Endothelial cell of umbilical vein (primary cell): ENCODE measurements at regions not wholly inside any gene's neighbourhood (a gene's known extent, or its start where the extent isn't known, plus 50 kb on each side); places are given as distances from the start of the nearest gene placed in this dataset.
A peak's percentile ranks its signal among the peaks of the same experiment; 100 is the strongest.

Source experiments
- BruUV-seq: library from RNA; stranded (reverse); fragments of 400-500 nt; replicated peaks from 2 replicates; lab custom pipeline; 2021; lab: Mats Ljungman, UMichigan
- CTCF ChIA-PET: fragments of 300-600, 350-600 bp; sonication (Branson Sonifier 250); formaldehyde crosslinking; loops from one replicate; lab custom pipeline; 2021; ENCODE audit warnings: antibody characterized with exemption, inconsistent platforms; lab: Charles Lee
- POLR2A ChIA-PET: fragments of 300-600, 350-600 bp; sonication (Branson Sonifier 250); formaldehyde crosslinking; loops from one replicate; lab custom pipeline; 2021; ENCODE audit warnings: antibody characterized with exemption, inconsistent platforms; lab: Charles Lee
- DNase-seq: peaks from one replicate; pipeline ENCODE4 v3.0.0-alpha.2; 2011; ENCODE audit warnings: low read depth, low spot score
- FAIRE-seq: peaks from 2 replicates; lab custom pipeline; 2011; peaks lifted over from hg19 to GRCh38; lab: Jason Lieb, UNC
- H2AFZ ChIP-seq: 2 replicates; pipeline ENCODE4 v1.6.0; 2012; ENCODE audit warnings: low read depth, low read length, control low read depth, inconsistent platforms
- H3K27ac ChIP-seq: 2 replicates; pipeline ENCODE4 v1.5.1; 2011; ENCODE audit warnings: low read depth, mild to moderate bottlenecking, control low read depth, low read length, moderate library complexity; ENCODE audit not compliant: insufficient read depth
- H3K27me3 ChIP-seq, 2 experiments: 2 replicates each; pipeline versions ENCODE4 v1.6.0 to v1.6.1; 2011; ENCODE audit warnings: low read length in 2 of 2, mixed read lengths in 1 of 2; ENCODE audit not compliant: control insufficient read depth in 2 of 2, insufficient read depth in 2 of 2
- H3K36me3 ChIP-seq, 2 experiments: 2 replicates in 1 of 2; 3 replicates in 1 of 2; pipeline ENCODE4 v1.5.1; 2011; ENCODE audit warnings: low read length in 2 of 2, mild to moderate bottlenecking in 1 of 2, moderate library complexity in 1 of 2; ENCODE audit not compliant: control insufficient read depth in 2 of 2, insufficient read depth in 2 of 2; ENCODE audit errors: extremely low read depth in 1 of 2
- H3K4me1 ChIP-seq: 3 replicates; pipeline ENCODE4 v1.5.1; 2011; ENCODE audit warnings: mild to moderate bottlenecking, low read length; ENCODE audit not compliant: control insufficient read depth, insufficient read depth; ENCODE audit errors: extremely low read depth
- H3K4me2 ChIP-seq: 2 replicates; pipeline ENCODE4 v1.6.1; 2011; ENCODE audit warnings: low read length, control low read depth, mixed read lengths; ENCODE audit not compliant: insufficient read depth
- H3K4me3 ChIP-seq, 3 experiments: fragments of 200-600 bp in 1 of 3; sonication (generic), shearing (Covaris generic) in 1 of 3; replicated peaks in 1 of 3; 2 replicates each; pipeline ENCODE4 v1.5.1; 2011 to 2016; ENCODE audit warnings: control low read depth in 3 of 3, low read length in 3 of 3, mild to moderate bottlenecking in 2 of 3, inconsistent platforms in 1 of 3, low read depth in 1 of 3, moderate library complexity in 1 of 3; ENCODE audit not compliant: insufficient read depth in 1 of 3
- H3K79me2 ChIP-seq: 2 replicates; pipeline ENCODE4 v1.6.0; 2012; ENCODE audit warnings: low read length, inconsistent platforms; ENCODE audit not compliant: control insufficient read depth, insufficient read depth
- H3K9ac ChIP-seq: replicated peaks from 2 replicates; pipeline ENCODE3; 2011; ENCODE audit warnings: low read length, control low read depth; ENCODE audit not compliant: insufficient read depth; ENCODE audit errors: extremely low read depth
- H3K9me1 ChIP-seq: replicated peaks from 3 replicates; pipeline ENCODE4 v1.6.0; 2011; ENCODE audit warnings: mild to moderate bottlenecking, low read length; ENCODE audit not compliant: control insufficient read depth, insufficient read depth; ENCODE audit errors: extremely low read depth
- H3K9me3 ChIP-seq: replicated peaks from 2 replicates; pipeline ENCODE4 v1.5.1; 2012; ENCODE audit warnings: low read length, inconsistent platforms; ENCODE audit not compliant: control insufficient read depth, insufficient read depth
- H4K20me1 ChIP-seq: replicated peaks from 2 replicates; pipeline ENCODE3; 2011; ENCODE audit warnings: mild to moderate bottlenecking, low read length; ENCODE audit not compliant: control insufficient read depth, insufficient read depth; ENCODE audit errors: extremely low read depth
- EZH2 ChIP-seq: IDR thresholded peaks from 2 replicates; pipeline ENCODE4 v1.6.1; 2012; ENCODE audit warnings: borderline replicate concordance, low read depth, mild to moderate bottlenecking, moderate library complexity, low read length, inconsistent platforms; ENCODE audit not compliant: severe bottlenecking
- FOS ChIP-seq: IDR thresholded peaks from 2 replicates; pipeline ENCODE4 v1.6.1; 2011; ENCODE audit warnings: mild to moderate bottlenecking, low read length, moderate library complexity, borderline replicate concordance; ENCODE audit not compliant: insufficient read depth
- GATA2 ChIP-seq: IDR thresholded peaks from 2 replicates; pipeline ENCODE4 v1.7.0; 2011; ENCODE audit warnings: low read depth, mild to moderate bottlenecking, moderate library complexity, mixed read lengths, low read length; ENCODE audit not compliant: insufficient read length, insufficient read depth
- JUN ChIP-seq: IDR thresholded peaks from 2 replicates; pipeline ENCODE4 v1.6.1; 2011; ENCODE audit warnings: borderline replicate concordance, low read depth; ENCODE audit not compliant: insufficient read length, insufficient read depth
- MYC ChIP-seq: IDR thresholded peaks from one replicate; pipeline ENCODE4 v1.6.1; 2011; ENCODE audit warnings: mild to moderate bottlenecking, low read depth, low read length
- POLR2A ChIP-seq: IDR thresholded peaks from 2 replicates; pipeline ENCODE4 v1.6.1; 2012; ENCODE audit warnings: low read depth, mild to moderate bottlenecking, control low read depth, low read length
- POLR2AphosphoS5 ChIP-seq: IDR thresholded peaks from 2 replicates; pipeline ENCODE4 v1.6.1; 2012; ENCODE audit warnings: low read depth, mild to moderate bottlenecking, control low read depth, low read length, moderate library complexity; ENCODE audit not compliant: insufficient read depth
- dilution Hi-C: fragments of 300-500 bp; cut with MboI; formaldehyde crosslinking; loops from one replicate; pipeline ENCODE4 v1.15.0; 2019; ENCODE audit warnings: low sequenced_read_pairs; ENCODE audit not compliant: extremely low pct_ligation_motif_present
- intact Hi-C: fragments of 100-400 bp; cut with micrococcal nuclease; formaldehyde crosslinking; loops from one replicate; pipeline ENCODE4 v1.10.0; 2022
- TF ChIP-seq, protein P1 (sequence below): IDR thresholded peaks from 2 replicates; pipeline ENCODE4 v1.6.1; 2011; ENCODE audit not compliant: insufficient read depth, insufficient read length
- TF ChIP-seq, protein P2 (sequence below), 2 donors: IDR thresholded peaks; 1 replicate in 1 of 2; 2 replicates in 1 of 2; pipeline ENCODE4 v1.5.1; 2011; ENCODE audit warnings: low read length in 2 of 2, mild to moderate bottlenecking in 2 of 2, moderate library complexity in 2 of 2, control low read depth in 1 of 2, inconsistent platforms in 1 of 2, low read depth in 1 of 2; ENCODE audit not compliant: insufficient read depth in 1 of 2; ENCODE audit errors: extremely low read depth in 1 of 2

DNA sequence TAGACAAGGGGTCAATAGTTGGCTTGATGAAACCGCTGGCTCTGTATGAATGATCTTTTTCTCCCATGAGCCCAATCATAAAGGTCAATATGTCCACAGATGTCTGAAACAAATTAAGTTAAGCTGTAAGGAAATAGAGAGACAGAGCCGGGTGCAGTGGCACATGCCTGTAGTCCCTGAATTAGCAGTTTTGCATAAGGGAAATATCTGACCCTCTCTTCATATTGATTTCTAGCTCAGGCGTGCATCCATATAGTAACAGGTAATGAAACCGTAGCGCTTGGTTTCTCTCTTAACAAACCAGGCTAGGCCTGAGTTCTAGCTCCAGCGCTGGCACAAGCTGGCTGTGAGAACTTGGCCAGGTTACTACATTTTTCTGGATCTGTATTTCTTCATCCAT lies 118.1 kb upstream of the ERCC6L2 start:
- intact Hi-C loops, result loop anchor here (1.0 to 2.0 kb wide), 2 partner anchors 35 to 117 kb away; no protein-coding TSS in a partner anchor
- FAIRE-seq (no peak), DNase-seq (no peak)
- Histone ChIP-seq H3K4me1 (peaks cover 5% of the 10 kb centered on the region), H3K27ac (no peak overlapping the region), H4K20me1 (no peaks in the 10 kb centered on the region), H2AFZ (peak overlapping the region; percentile 61), H3K9me3 (no peaks in the 10 kb centered on the region), H3K4me2 (no peak overlapping the region), H3K9me1 (no peaks in the 10 kb centered on the region), H3K27me3 (no peaks in the 10 kb centered on the region), H3K9ac (no peak overlapping the region), H3K4me3 (no peak overlapping the region), H3K36me3 (no peaks in the 10 kb centered on the region), H3K79me2 (no peaks in the 10 kb centered on the region)
- ChIA-PET CTCF (interaction anchor here (0.9 to 1.6 kb wide), 7 partner anchors 10 to 475 kb away, joined by 3 to 9 read pairs (median 3); no protein-coding TSS in a partner anchor), POLR2A (interaction anchor here (1.0 kb wide), 1 partner anchor 118 kb away, joined by 4 read pairs; the partner anchor contains the start of gene ERCC6L2)
- dilution Hi-C loops, result no loop called here
- BruUV-seq, result no TSS peak
- TF ChIP-seq POLR2A (no peak), GATA2 (no peak), FOS (no peak), POLR2AphosphoS5 (no peak), JUN (no peak), MYC (no peak), EZH2 (no peak)
- TF ChIP-seq, protein P1, sequence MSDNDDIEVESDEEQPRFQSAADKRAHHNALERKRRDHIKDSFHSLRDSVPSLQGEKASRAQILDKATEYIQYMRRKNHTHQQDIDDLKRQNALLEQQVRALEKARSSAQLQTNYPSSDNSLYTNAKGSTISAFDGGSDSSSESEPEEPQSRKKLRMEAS, result no peak
- TF ChIP-seq, protein P2, sequence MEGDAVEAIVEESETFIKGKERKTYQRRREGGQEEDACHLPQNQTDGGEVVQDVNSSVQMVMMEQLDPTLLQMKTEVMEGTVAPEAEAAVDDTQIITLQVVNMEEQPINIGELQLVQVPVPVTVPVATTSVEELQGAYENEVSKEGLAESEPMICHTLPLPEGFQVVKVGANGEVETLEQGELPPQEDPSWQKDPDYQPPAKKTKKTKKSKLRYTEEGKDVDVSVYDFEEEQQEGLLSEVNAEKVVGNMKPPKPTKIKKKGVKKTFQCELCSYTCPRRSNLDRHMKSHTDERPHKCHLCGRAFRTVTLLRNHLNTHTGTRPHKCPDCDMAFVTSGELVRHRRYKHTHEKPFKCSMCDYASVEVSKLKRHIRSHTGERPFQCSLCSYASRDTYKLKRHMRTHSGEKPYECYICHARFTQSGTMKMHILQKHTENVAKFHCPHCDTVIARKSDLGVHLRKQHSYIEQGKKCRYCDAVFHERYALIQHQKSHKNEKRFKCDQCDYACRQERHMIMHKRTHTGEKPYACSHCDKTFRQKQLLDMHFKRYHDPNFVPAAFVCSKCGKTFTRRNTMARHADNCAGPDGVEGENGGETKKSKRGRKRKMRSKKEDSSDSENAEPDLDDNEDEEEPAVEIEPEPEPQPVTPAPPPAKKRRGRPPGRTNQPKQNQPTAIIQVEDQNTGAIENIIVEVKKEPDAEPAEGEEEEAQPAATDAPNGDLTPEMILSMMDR (IDR thresholded peaks at IDR 0.05; ENCODE audit: extremely low read depth in 1 of 2, insufficient read depth in 1 of 2, low read depth in 1 of 2, low read length in 2 of 2), result no peak
